Epithelial cell of proximal tubule (primary cell): ENCODE measurements at regions not wholly inside any gene's neighbourhood (a gene's known extent, or its start where the extent isn't known, plus 50 kb on each side); places are given as distances from the start of the nearest gene placed in this dataset.

Experiments used
- DNase-seq: peaks from one replicate; pipeline ENCODE4 v3.0.0-alpha.2; 2011; ENCODE audit warnings: low read depth
- H3K4me3 ChIP-seq: 2 replicates; pipeline ENCODE4 v1.5.1; 2011; ENCODE audit warnings: low read depth, mild to moderate bottlenecking, low read length
- TF ChIP-seq, protein P1 (sequence below): conservative IDR thresholded peaks from 2 replicates; pipeline ENCODE4 v1.5.1; 2012; ENCODE audit warnings: low read depth, mild to moderate bottlenecking, low read length

DNA sequence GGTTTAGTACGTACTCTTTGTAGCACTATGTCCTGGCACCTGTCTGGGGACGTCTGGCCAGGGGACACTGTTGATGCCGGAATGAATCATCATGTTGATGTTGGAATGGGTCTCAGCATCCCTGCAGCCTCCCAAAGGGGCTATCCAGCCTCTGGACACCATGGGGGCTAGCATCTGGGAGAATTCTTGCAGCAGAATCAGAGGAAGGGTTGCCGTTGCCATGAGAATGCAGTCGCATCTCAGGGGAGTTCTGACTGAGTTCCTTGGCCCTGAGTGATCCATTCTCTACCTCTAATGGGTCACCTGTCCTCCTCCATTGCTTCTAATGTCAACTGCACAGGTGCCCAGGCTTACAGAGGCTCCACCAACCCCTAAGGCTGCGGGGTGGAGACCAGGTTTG, 129.1 kb downstream of the UQCRFS1 start:
- H3K4me3 ChIP-seq = no peak overlapping the region
- TF ChIP-seq, protein P1, sequence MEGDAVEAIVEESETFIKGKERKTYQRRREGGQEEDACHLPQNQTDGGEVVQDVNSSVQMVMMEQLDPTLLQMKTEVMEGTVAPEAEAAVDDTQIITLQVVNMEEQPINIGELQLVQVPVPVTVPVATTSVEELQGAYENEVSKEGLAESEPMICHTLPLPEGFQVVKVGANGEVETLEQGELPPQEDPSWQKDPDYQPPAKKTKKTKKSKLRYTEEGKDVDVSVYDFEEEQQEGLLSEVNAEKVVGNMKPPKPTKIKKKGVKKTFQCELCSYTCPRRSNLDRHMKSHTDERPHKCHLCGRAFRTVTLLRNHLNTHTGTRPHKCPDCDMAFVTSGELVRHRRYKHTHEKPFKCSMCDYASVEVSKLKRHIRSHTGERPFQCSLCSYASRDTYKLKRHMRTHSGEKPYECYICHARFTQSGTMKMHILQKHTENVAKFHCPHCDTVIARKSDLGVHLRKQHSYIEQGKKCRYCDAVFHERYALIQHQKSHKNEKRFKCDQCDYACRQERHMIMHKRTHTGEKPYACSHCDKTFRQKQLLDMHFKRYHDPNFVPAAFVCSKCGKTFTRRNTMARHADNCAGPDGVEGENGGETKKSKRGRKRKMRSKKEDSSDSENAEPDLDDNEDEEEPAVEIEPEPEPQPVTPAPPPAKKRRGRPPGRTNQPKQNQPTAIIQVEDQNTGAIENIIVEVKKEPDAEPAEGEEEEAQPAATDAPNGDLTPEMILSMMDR = no peak
- no peak for DNase-seq

DNA sequence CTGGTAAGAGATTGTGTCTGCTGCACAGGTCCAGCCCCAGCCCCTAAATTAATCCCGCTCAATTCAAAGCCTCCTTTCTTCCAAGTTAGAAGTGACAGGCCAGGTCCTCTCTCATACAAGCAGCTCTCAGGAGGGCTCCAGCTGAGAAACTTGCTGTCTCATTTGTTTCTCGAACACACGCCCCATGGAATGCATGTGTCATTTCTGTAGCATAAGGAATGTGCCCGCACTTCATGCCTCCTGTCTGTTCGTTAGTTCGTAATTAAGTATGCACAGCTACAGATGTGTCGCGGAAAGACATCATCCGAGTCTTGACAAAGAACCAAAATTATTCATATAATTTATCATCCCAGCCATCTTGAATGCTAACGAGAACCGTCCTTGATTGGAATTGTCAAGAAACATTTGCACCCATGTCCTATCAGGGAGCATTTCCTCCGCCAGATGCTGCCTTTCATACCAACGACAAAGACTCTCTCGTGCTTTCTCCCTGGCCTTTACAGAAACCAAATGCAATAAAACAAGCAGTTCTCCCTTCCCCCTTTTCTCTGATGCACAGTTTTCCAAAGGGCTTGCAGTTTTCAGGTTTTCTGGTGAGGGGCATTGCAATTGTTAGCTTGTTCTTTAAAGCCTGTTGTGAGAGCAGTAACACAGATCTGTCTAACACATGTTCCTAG, 133.5 kb downstream of the UQCRFS1 start:
- H3K4me3 ChIP-seq = no peak overlapping the region
- TF ChIP-seq, protein P1 = no peak
- DNase-seq = no peak

DNA sequence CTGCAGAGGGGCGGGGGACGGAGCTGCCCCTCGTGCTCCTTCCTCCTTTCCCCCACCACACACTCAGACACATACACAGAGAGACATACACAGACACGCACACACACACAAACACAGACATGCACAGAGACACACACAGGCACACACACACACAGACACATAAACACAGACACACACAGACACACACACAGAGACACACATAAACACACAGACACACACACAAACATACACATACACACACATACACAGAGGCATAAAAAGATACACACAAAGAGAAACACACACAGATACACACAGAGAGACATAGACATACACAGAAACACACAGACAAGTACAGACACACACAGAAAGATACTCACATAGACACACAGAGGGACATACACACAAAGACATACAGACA, 136.0 kb downstream of the UQCRFS1 start:
- no peak for DNase-seq
- TF ChIP-seq, protein P1 = no peak
- H3K4me3 ChIP-seq = no peak overlapping the region

DNA sequence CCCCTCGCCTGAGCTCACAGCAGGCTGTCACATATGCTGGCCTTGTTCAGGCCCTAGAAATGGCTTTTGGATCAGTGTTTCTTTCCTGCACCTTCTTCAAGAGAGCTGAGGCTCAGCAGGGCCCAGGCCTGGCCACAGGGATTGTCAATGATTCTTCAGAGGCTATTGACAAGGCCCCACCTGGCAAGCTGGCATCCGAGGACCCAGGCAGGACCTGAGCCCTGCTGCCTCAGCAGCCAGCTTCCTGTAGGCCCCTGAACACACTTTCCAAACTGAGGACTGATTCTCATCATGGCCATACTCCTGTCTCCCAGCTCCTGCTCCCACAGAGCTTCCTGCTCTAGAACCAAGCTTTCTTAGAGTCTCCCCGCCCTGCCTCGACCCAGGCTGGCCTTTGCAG, 136.8 kb downstream of the UQCRFS1 start:
- no peak for DNase-seq
- no peak overlapping the region for H3K4me3 ChIP-seq
- TF ChIP-seq, protein P1 = no peak

DNA sequence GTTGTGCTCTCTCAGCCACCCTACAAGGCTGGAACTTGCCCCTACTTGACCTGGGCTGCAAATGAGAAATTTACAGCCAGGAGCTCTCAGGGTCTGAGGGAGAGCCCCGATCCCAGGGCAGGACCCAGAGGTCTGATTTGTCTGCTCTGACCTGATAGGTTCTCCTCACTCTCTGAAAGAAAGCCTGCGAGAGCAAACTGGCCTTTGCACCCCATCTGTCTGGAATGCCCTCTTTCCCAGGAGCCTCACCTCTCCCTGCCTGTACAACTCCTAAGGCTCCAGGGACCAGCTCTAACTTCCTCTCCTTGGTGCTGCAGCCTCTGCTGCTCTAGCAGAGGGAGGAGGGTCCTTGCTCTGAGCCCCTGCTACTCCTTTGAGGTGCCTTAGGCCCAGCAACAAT, 137.8 kb downstream of the UQCRFS1 start:
- DNase-seq = no peak
- TF ChIP-seq, protein P1 = no peak
- H3K4me3 ChIP-seq = no peak overlapping the region

DNA sequence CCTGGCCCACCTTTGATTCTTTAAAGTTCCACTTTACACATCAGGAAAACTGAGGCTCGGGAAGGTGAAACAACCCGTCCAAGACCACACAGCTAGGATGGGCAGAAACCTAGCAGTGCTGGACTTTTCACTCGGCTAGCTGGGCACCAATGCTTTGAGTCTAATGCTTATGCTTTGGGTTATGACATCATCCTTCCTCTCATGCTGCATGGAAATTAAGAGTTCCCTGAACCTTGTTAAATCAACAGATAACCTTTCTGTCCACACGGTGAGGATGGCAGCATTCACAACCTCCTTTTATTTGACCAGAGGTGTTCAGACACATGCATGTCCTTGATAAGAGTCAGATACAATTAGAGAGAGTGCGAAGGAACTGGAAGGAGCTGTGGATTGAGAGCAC, 138.4 kb downstream of the UQCRFS1 start:
- H3K4me3 ChIP-seq = no peak overlapping the region
- DNase-seq = no peak
- TF ChIP-seq, protein P1 = no peak

DNA sequence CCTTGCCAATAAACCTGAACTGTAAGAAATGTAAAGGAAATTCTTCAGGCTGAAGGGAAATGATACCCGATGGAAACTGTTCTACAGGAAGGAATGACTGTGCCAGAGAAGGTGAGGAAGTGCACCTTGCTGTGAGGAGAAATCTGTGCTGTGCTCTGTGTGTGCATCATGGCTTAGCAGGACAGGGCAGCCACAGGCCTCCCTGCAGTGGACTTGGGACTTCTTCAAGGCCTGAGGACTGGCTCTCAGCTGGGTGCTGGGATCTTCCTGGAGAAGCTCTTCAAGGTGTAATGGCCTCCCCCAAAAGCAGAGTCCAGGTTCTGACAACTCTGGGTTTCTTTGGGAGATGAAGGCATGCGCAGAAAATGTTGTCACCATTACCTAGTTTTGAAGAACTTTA, 145.1 kb downstream of the UQCRFS1 start:
- H3K4me3 ChIP-seq = no peak overlapping the region
- TF ChIP-seq, protein P1 = no peak
- DNase-seq = no peak
